ENCODE measurements at regions not wholly inside any gene's neighbourhood (a gene's known extent, or its start where the extent isn't known, plus 50 kb on each side); places are given as distances from the start of the nearest gene placed in this dataset.

GRCh38 chr10:57247271-57247670 is 886.2 kb upstream of the ZWINT start:
- TF ChIP-seq EZH2phosphoT487 (IDR thresholded peaks at IDR 0.05; ENCODE audit: borderline replicate concordance, low read depth) = no peak
- TF ChIP-seq USF2 (IDR thresholded peaks at IDR 0.05; ENCODE audit: borderline replicate concordance, low read depth, low read length) = no peak
- no peak for TF ChIP-seq CTCF (IDR thresholded peaks at IDR 0.05)
- no peak for TF ChIP-seq JUND (IDR thresholded peaks at IDR 0.05)
- TF ChIP-seq ELF1 (IDR thresholded peaks at IDR 0.05) = no peak
- no peak for TF ChIP-seq EP300 (IDR thresholded peaks at IDR 0.05; ENCODE audit: borderline replicate concordance in 1 of 2, low read depth in 1 of 2, low read length in 1 of 2)
- TF ChIP-seq TAF1 (IDR thresholded peaks at IDR 0.05; ENCODE audit: borderline replicate concordance, low read depth, low read length) = no peak
- TF ChIP-seq RAD21 (IDR thresholded peaks at IDR 0.05; ENCODE audit: low read length) = no peak
- no peak for TF ChIP-seq GABPA (IDR thresholded peaks at IDR 0.05; ENCODE audit: low read depth)
